H9 (cell line): ENCODE measurements at regions not wholly inside any gene's neighbourhood (a gene's known extent, or its start where the extent isn't known, plus 50 kb on each side); places are given as distances from the start of the nearest gene placed in this dataset.

ENCODE experiments used
- DNase-seq: peaks from one replicate; pipeline ENCODE4 v3.0.0-alpha.2; 2017
- H2AFZ ChIP-seq: one replicate; pipeline ENCODE4 v1.6.1; 2013; ENCODE audit warnings: mild to moderate bottlenecking, low read length, control low read depth, moderate library complexity
- H2AK5ac ChIP-seq: 2 replicates; pipeline ENCODE4 v1.6.1; 2013; ENCODE audit warnings: low read length, control low read depth, mixed read lengths; ENCODE audit not compliant: insufficient read length
- H2BK120ac ChIP-seq: one replicate; pipeline ENCODE4 v1.6.1; 2013; ENCODE audit warnings: low read depth, mild to moderate bottlenecking, low read length, control low read depth, inconsistent platforms; ENCODE audit not compliant: poor library complexity, severe bottlenecking
- H2BK12ac ChIP-seq: 2 replicates; pipeline ENCODE4 v1.6.1; 2013; ENCODE audit warnings: low read length, control low read depth, mixed read lengths, low read depth; ENCODE audit not compliant: insufficient read length
- H2BK15ac ChIP-seq: 2 replicates; pipeline ENCODE4 v1.6.1; 2013; ENCODE audit warnings: low read depth, low read length, control low read depth
- H2BK20ac ChIP-seq: one replicate; pipeline ENCODE4 v1.6.1; 2013; ENCODE audit warnings: low read depth, mild to moderate bottlenecking, low read length, control low read depth, inconsistent platforms; ENCODE audit not compliant: poor library complexity, severe bottlenecking
- H2BK5ac ChIP-seq: 2 replicates; pipeline ENCODE4 v1.6.1; 2013; ENCODE audit warnings: low read length, control low read depth, mixed read lengths; ENCODE audit not compliant: insufficient read length
- H3K14ac ChIP-seq: 2 replicates; pipeline ENCODE4 v1.6.1; 2013; ENCODE audit warnings: low read length, control low read depth; ENCODE audit not compliant: insufficient read depth
- H3K18ac ChIP-seq: 2 replicates; pipeline ENCODE4 v1.6.1; 2013; ENCODE audit warnings: low read depth, mild to moderate bottlenecking, mixed read lengths, low read length, control low read depth; ENCODE audit not compliant: insufficient read length
- H3K23ac ChIP-seq: 2 replicates; pipeline ENCODE4 v1.6.1; 2013; ENCODE audit warnings: low read length, control low read depth, mixed read lengths, low read depth; ENCODE audit not compliant: insufficient read length
- H3K23me2 ChIP-seq: 2 replicates; pipeline ENCODE4 v1.6.1; 2013; ENCODE audit warnings: low read depth, mild to moderate bottlenecking, mixed read lengths, low read length, control low read depth; ENCODE audit not compliant: insufficient read length, poor library complexity, severe bottlenecking
- H3K27ac ChIP-seq: 2 replicates; pipeline ENCODE4 v1.5.1; 2013; ENCODE audit warnings: low read length, control low read depth, mixed read lengths, low read depth; ENCODE audit not compliant: insufficient read length
- H3K27me3 ChIP-seq: 2 replicates; pipeline ENCODE4 v1.6.1; 2013; ENCODE audit warnings: low read length, control low read depth, inconsistent platforms; ENCODE audit not compliant: insufficient read depth
- H3K4ac ChIP-seq: 2 replicates; pipeline ENCODE4 v1.6.1; 2013; ENCODE audit warnings: low read depth, mild to moderate bottlenecking, control low read depth, inconsistent platforms, low read length, moderate library complexity
- H3K4me1 ChIP-seq: 2 replicates; pipeline ENCODE4 v1.6.1; 2013; ENCODE audit warnings: low read length, control low read depth, inconsistent platforms; ENCODE audit not compliant: insufficient read depth
- H3K4me2 ChIP-seq: 2 replicates; pipeline ENCODE4 v1.6.1; 2013; ENCODE audit warnings: low read length, control low read depth, mixed read lengths; ENCODE audit not compliant: insufficient read length, insufficient read depth
- H3K56ac ChIP-seq: 2 replicates; pipeline ENCODE4 v1.6.1; 2013; ENCODE audit warnings: low read depth, mild to moderate bottlenecking, mixed read lengths, low read length, control low read depth; ENCODE audit not compliant: insufficient read length
- H3K79me1 ChIP-seq: 2 replicates; pipeline ENCODE4 v1.6.1; 2013; ENCODE audit warnings: low read depth, mild to moderate bottlenecking, moderate library complexity, low read length, control low read depth, inconsistent platforms; ENCODE audit not compliant: insufficient read depth, poor library complexity, severe bottlenecking
- H3K79me2 ChIP-seq: 2 replicates; pipeline ENCODE4 v1.6.1; 2013; ENCODE audit warnings: low read length, control low read depth, inconsistent platforms; ENCODE audit not compliant: insufficient read depth
- H3K9ac ChIP-seq: 2 replicates; pipeline ENCODE4 v1.6.1; 2013; ENCODE audit warnings: low read length, control low read depth, mixed read lengths; ENCODE audit not compliant: insufficient read length; ENCODE audit errors: extremely low read depth
- H3K9me3 ChIP-seq: one replicate; pipeline ENCODE4 v1.6.1; 2013; ENCODE audit warnings: low read depth, low read length, inconsistent platforms; ENCODE audit not compliant: control insufficient read depth
- H3T11ph ChIP-seq: one replicate; pipeline ENCODE4 v1.6.1; 2013; ENCODE audit warnings: mild to moderate bottlenecking, low read length, control low read depth, inconsistent platforms
- H4K20me1 ChIP-seq: one replicate; pipeline ENCODE4 v1.6.1; 2013; ENCODE audit not compliant: control insufficient read depth, insufficient read length, insufficient read depth
- H4K5ac ChIP-seq: 2 replicates; pipeline ENCODE4 v1.6.1; 2013; ENCODE audit warnings: low read depth, mild to moderate bottlenecking, mixed read lengths, low read length, control low read depth; ENCODE audit not compliant: insufficient read length
- H4K8ac ChIP-seq: replicated peaks from 2 replicates; pipeline ENCODE4 v1.6.1; 2013; ENCODE audit warnings: low read length, control low read depth, mixed read lengths, low read depth; ENCODE audit not compliant: insufficient read length
- H4K91ac ChIP-seq: 2 replicates; pipeline ENCODE4 v1.6.1; 2013; ENCODE audit warnings: low read depth, mild to moderate bottlenecking, moderate library complexity, mixed read lengths, low read length, control low read depth; ENCODE audit not compliant: insufficient read length
- H3K27ac Mint-ChIP-seq, 3 experiments: 2 replicates in 2 of 3; 3 replicates in 1 of 3; pipeline ENCODE4 v1.8.0; 2020 to 2021; ENCODE audit warnings: mixed read lengths in 3 of 3, mild to moderate bottlenecking in 1 of 3, moderate library complexity in 1 of 3
- H3K27me3 Mint-ChIP-seq: 2 replicates; pipeline ENCODE4 v1.8.0; 2021; ENCODE audit warnings: low read depth, mild to moderate bottlenecking, moderate library complexity, mixed read lengths
- H3K36me3 Mint-ChIP-seq, 3 experiments: 2 replicates in 2 of 3; 3 replicates in 1 of 3; pipeline ENCODE4 v1.8.0; 2020 to 2021; ENCODE audit warnings: low read depth in 3 of 3, mixed read lengths in 3 of 3; ENCODE audit not compliant: insufficient read depth in 1 of 3
- H3K4me1 Mint-ChIP-seq, 2 experiments: 2 replicates each; pipeline ENCODE4 v1.8.0; 2020; ENCODE audit warnings: mixed read lengths in 2 of 2
- H3K4me3 Mint-ChIP-seq, 2 experiments: 2 replicates in 1 of 2; 3 replicates in 1 of 2; pipeline ENCODE4 v1.8.0; 2020 to 2021; ENCODE audit warnings: mild to moderate bottlenecking in 2 of 2, mixed read lengths in 2 of 2, moderate library complexity in 1 of 2
- H3K9me3 Mint-ChIP-seq, 2 experiments: 2 replicates in 1 of 2; 3 replicates in 1 of 2; pipeline ENCODE4 v1.8.0; 2020; ENCODE audit warnings: mild to moderate bottlenecking in 2 of 2, mixed read lengths in 2 of 2, moderate library complexity in 1 of 2
- WGBS: extraction: QIAGEN DNeasy Blood & Tissue Kit; methylation state at CpG from one replicate; pipeline ENCODE4 v1.1.7; 2013; ENCODE audit warnings: missing lambda C conversion rate, low lambda C conversion rate, mixed read lengths; ENCODE audit not compliant: insufficient read length; ENCODE audit errors: extremely low coverage; 5-methylcytosine and 5-hydroxymethylcytosine counted together
- TF ChIP-seq, protein P1 (sequence below): fragments of 200-600 bp; sonication (generic); conservative IDR thresholded peaks from 3 replicates; pipeline ENCODE4 v1.8.0; 2021; ENCODE audit warnings: antibody characterized with exemption, mild to moderate bottlenecking

DNA sequence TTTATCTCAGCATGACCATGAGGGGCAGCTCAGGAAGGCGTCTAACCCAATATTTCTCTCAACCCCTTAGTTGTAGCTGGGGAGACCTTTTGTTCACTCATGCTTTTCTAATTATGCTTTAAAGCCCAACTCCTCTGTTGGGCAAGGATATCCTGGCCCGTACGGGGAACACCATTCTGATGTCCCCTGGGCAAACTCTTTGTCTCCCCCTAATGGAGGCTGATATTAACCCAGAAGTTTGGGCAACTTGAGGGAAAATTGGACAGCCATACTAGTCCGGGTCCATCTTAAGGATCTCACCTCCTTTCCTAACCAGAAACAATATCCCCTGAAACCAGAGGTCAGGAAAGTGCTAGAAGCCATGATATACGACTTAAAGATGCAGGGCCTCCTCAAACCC, 143.7 kb upstream of the COX10 start:
- no peak overlapping the region for H3K4me2 ChIP-seq
- no peak overlapping the region for H3K9ac ChIP-seq
- H2BK12ac ChIP-seq: no peak overlapping the region
- H3K79me1 ChIP-seq: no peaks in the 10 kb centered on the region
- H3K27ac ChIP-seq: no peak overlapping the region
- no peak overlapping the region for H2AFZ ChIP-seq
- no peak overlapping the region for H4K91ac ChIP-seq
- TF ChIP-seq, protein P1, sequence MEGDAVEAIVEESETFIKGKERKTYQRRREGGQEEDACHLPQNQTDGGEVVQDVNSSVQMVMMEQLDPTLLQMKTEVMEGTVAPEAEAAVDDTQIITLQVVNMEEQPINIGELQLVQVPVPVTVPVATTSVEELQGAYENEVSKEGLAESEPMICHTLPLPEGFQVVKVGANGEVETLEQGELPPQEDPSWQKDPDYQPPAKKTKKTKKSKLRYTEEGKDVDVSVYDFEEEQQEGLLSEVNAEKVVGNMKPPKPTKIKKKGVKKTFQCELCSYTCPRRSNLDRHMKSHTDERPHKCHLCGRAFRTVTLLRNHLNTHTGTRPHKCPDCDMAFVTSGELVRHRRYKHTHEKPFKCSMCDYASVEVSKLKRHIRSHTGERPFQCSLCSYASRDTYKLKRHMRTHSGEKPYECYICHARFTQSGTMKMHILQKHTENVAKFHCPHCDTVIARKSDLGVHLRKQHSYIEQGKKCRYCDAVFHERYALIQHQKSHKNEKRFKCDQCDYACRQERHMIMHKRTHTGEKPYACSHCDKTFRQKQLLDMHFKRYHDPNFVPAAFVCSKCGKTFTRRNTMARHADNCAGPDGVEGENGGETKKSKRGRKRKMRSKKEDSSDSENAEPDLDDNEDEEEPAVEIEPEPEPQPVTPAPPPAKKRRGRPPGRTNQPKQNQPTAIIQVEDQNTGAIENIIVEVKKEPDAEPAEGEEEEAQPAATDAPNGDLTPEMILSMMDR: peak; percentile 53; the same call in 2 of the 3 replicates
- Mint-ChIP-seq H3K4me3 (no peak overlapping the region), H3K36me3 (no peaks in the 10 kb centered on the region; a peak in 2 of 7 replicates), H3K27ac (no peak overlapping the region), H3K27me3 (no peaks in the 10 kb centered on the region; the same call in 1 of the 2 replicates), H3K9me3 (no peaks in the 10 kb centered on the region; a peak in 1 of 5 replicates), H3K4me1 (peaks cover 10 to 16% of the 10 kb centered on the region in 2 experiments)
- H3K23ac ChIP-seq: no peak overlapping the region
- no peak for DNase-seq
- no peak overlapping the region for H2BK5ac ChIP-seq
- H3K14ac ChIP-seq: no peak overlapping the region
- no peaks in the 10 kb centered on the region for H3K23me2 ChIP-seq
- no peaks in the 10 kb centered on the region for H4K20me1 ChIP-seq
- H3K4me1 ChIP-seq: no peaks in the 10 kb centered on the region
- H4K8ac ChIP-seq: no peak overlapping the region
- H2BK120ac ChIP-seq: no peak overlapping the region
- no peak overlapping the region for H3T11ph ChIP-seq
- no peaks in the 10 kb centered on the region for H3K79me2 ChIP-seq
- no peak overlapping the region for H3K56ac ChIP-seq
- H2BK20ac ChIP-seq: no peak overlapping the region
- no peak overlapping the region for H4K5ac ChIP-seq
- no peaks in the 10 kb centered on the region for H3K9me3 ChIP-seq
- H2AK5ac ChIP-seq: no peak overlapping the region
- H3K18ac ChIP-seq: no peak overlapping the region
- WGBS: no CpG with 5 or more reads among the region's 5 CpGs
- H3K27me3 ChIP-seq: no peaks in the 10 kb centered on the region
- H2BK15ac ChIP-seq: no peak overlapping the region
- no peak overlapping the region for H3K4ac ChIP-seq
